IMR-90 (cell line): ENCODE measurements at regions not wholly inside any gene's neighbourhood (a gene's known extent, or its start where the extent isn't known, plus 50 kb on each side); places are given as distances from the start of the nearest gene placed in this dataset.

Experiments used
- ATAC-seq: fragments of 200-7000 bp; cut with Tn5 transposase; 2 replicates; pipeline ENCODE4 v1.9.1; 2020; ENCODE audit warnings: low read depth, mild to moderate bottlenecking, moderate library complexity
- BruUV-seq: library from RNA; stranded (reverse); fragments of 400-500 nt; replicated peaks from 2 replicates; lab custom pipeline; 2021; lab: Mats Ljungman, UMichigan
- CTCF ChIA-PET: fragments of 300-600 bp; formaldehyde crosslinking; extraction: SDS; loops from one replicate; lab custom pipeline; 2021; ENCODE audit warnings: antibody characterized with exemption; lab: Yijun Ruan, JAX
- POLR2A ChIA-PET: fragments of 300-600 bp; sonication (Branson Sonifier 250); formaldehyde crosslinking; loops from one replicate; lab custom pipeline; 2022; ENCODE audit warnings: antibody characterized with exemption; ENCODE audit not compliant: unreplicated experiment; lab: Charles Lee
- DNase-seq: peaks from one replicate; pipeline ENCODE4 v3.0.0; 2013
- H2AFZ ChIP-seq: replicated peaks from 2 replicates; pipeline ENCODE3; 2013; ENCODE audit warnings: low read length, mild to moderate bottlenecking; ENCODE audit not compliant: poor library complexity
- H2AK5ac ChIP-seq: 2 replicates; pipeline ENCODE4 v1.6.1; 2013; ENCODE audit warnings: low read depth, low read length, inconsistent platforms
- H2AK9ac ChIP-seq: replicated peaks from 2 replicates; pipeline ENCODE3; 2013; ENCODE audit warnings: mild to moderate bottlenecking, low read depth, low read length, moderate library complexity; ENCODE audit not compliant: poor library complexity
- H2BK120ac ChIP-seq: 2 replicates; pipeline ENCODE4 v1.6.1; 2013; ENCODE audit warnings: low read depth, low read length, inconsistent platforms
- H2BK15ac ChIP-seq: 3 replicates; pipeline ENCODE4 v1.6.1; 2013; ENCODE audit warnings: low read depth, low read length, inconsistent platforms
- H2BK20ac ChIP-seq: 2 replicates; pipeline ENCODE4 v1.6.1; 2013; ENCODE audit warnings: low read depth, mild to moderate bottlenecking, inconsistent platforms, low read length, moderate library complexity
- H2BK5ac ChIP-seq: 2 replicates; pipeline ENCODE4 v1.6.1; 2013; ENCODE audit warnings: mild to moderate bottlenecking, low read depth, low read length, inconsistent platforms; ENCODE audit not compliant: poor library complexity, severe bottlenecking
- H3K14ac ChIP-seq: replicated peaks from 2 replicates; pipeline ENCODE4 v1.6.1; 2013; ENCODE audit warnings: low read depth, low read length, inconsistent platforms
- H3K18ac ChIP-seq: 2 replicates; pipeline ENCODE4 v1.6.1; 2013; ENCODE audit warnings: low read depth, low read length, control low read depth
- H3K23ac ChIP-seq: 2 replicates; pipeline ENCODE4 v1.6.1; 2013; ENCODE audit warnings: low read depth, low read length, inconsistent platforms
- H3K27ac ChIP-seq: 2 replicates; pipeline ENCODE4 v1.5.1; 2013; ENCODE audit warnings: mild to moderate bottlenecking, control low read depth, low read length; ENCODE audit not compliant: insufficient read depth
- H3K27me3 ChIP-seq: 2 replicates; pipeline ENCODE4 v1.6.1; 2013; ENCODE audit warnings: low read length; ENCODE audit not compliant: control insufficient read depth, insufficient read depth
- H3K36me3 ChIP-seq: 2 replicates; pipeline ENCODE4 v1.6.1; 2013; ENCODE audit warnings: low read length, mixed read lengths; ENCODE audit not compliant: control insufficient read depth, insufficient read depth
- H3K4ac ChIP-seq: 2 replicates; pipeline ENCODE4 v1.6.1; 2013; ENCODE audit warnings: low read depth, low read length, inconsistent platforms
- H3K4me1 ChIP-seq: 2 replicates; pipeline ENCODE4 v1.6.1; 2013; ENCODE audit warnings: low read length, mixed read lengths; ENCODE audit not compliant: control insufficient read depth, insufficient read depth
- H3K4me2 ChIP-seq: 2 replicates; pipeline ENCODE4 v1.6.1; 2013; ENCODE audit warnings: low read depth, mild to moderate bottlenecking, control low read depth, low read length, moderate library complexity
- H3K4me3 ChIP-seq: 2 replicates; pipeline ENCODE4 v1.5.1; 2013; ENCODE audit warnings: low read depth, mild to moderate bottlenecking, control low read depth, low read length, moderate library complexity; ENCODE audit not compliant: insufficient read depth
- H3K56ac ChIP-seq: 2 replicates; pipeline ENCODE4 v1.6.1; 2013; ENCODE audit warnings: low read length, inconsistent platforms; ENCODE audit not compliant: insufficient read depth; ENCODE audit errors: extremely low read depth
- H3K79me1 ChIP-seq, 2 experiments: 2 replicates each; pipeline ENCODE4 v1.6.1; 2013; ENCODE audit warnings: low read length in 2 of 2, inconsistent platforms in 1 of 2, low read depth in 1 of 2
- H3K9ac ChIP-seq: 2 replicates; pipeline ENCODE4 v1.6.1; 2013; ENCODE audit warnings: low read depth, low read length, control low read depth
- H3K9me1 ChIP-seq: 2 replicates; pipeline ENCODE4 v1.6.1; 2013; ENCODE audit warnings: low read length, inconsistent platforms; ENCODE audit not compliant: insufficient read depth
- H3K9me3 ChIP-seq: 2 replicates; pipeline ENCODE4 v1.6.1; 2013; ENCODE audit warnings: low read length; ENCODE audit not compliant: control insufficient read depth, insufficient read depth
- H4K20me1 ChIP-seq: 2 replicates; pipeline ENCODE4 v1.6.1; 2013; ENCODE audit warnings: low read length, inconsistent platforms; ENCODE audit not compliant: insufficient read depth
- H4K5ac ChIP-seq: 2 replicates; pipeline ENCODE4 v1.6.1; 2013; ENCODE audit warnings: mild to moderate bottlenecking, low read depth, low read length, control low read depth
- H4K8ac ChIP-seq, 2 experiments: 2 replicates each; pipeline ENCODE4 v1.6.1; 2013; ENCODE audit warnings: low read depth in 2 of 2, low read length in 2 of 2, control low read depth in 1 of 2, inconsistent platforms in 1 of 2
- H4K91ac ChIP-seq: 2 replicates; pipeline ENCODE4 v1.6.1; 2013; ENCODE audit warnings: low read depth, low read length, inconsistent platforms; ENCODE audit not compliant: insufficient read depth
- BHLHE40 ChIP-seq: fragments of 150-350 bp; IDR thresholded peaks from 2 replicates; pipeline ENCODE4 v1.6.1; 2016; ENCODE audit warnings: mild to moderate bottlenecking, low read depth, low read length
- CEBPB ChIP-seq: IDR thresholded peaks from 2 replicates; pipeline ENCODE4 v1.6.1; 2012; ENCODE audit warnings: low read depth, low read length, improper control_type of control experiment
- CHD1 ChIP-seq: IDR thresholded peaks from 2 replicates; pipeline ENCODE4 v1.6.1; 2012; ENCODE audit warnings: low read depth, low read length, improper control_type of control experiment
- CTCF ChIP-seq: conservative IDR thresholded peaks from 2 replicates; pipeline ENCODE4 v1.5.1; 2012; ENCODE audit warnings: mild to moderate bottlenecking, low read depth, low read length, improper control_type of control experiment
- ELK1 ChIP-seq: fragments of 150-350 bp; IDR thresholded peaks from 2 replicates; pipeline ENCODE4 v1.6.1; 2016; ENCODE audit warnings: low read depth, mild to moderate bottlenecking, low read length, moderate library complexity, borderline replicate concordance
- FOS ChIP-seq: fragments of 150-350 bp; IDR thresholded peaks from 2 replicates; pipeline ENCODE4 v1.6.1; 2016; ENCODE audit warnings: low read depth, low read length
- MAFK ChIP-seq: IDR thresholded peaks from 2 replicates; pipeline ENCODE4 v1.6.1; 2012; ENCODE audit warnings: low read depth, low read length, improper control_type of control experiment
- MAZ ChIP-seq: IDR thresholded peaks from 2 replicates; pipeline ENCODE4 v1.6.1; 2012; ENCODE audit warnings: low read depth, mild to moderate bottlenecking, low read length, improper control_type of control experiment, moderate library complexity, borderline replicate concordance
- MXI1 ChIP-seq: IDR thresholded peaks from 2 replicates; pipeline ENCODE4 v1.6.1; 2012; ENCODE audit warnings: low read depth, mild to moderate bottlenecking, low read length, moderate library complexity, borderline replicate concordance
- NFE2L2 ChIP-seq: fragments of 150-350 bp; IDR thresholded peaks from 2 replicates; pipeline ENCODE4 v1.6.1; 2016; ENCODE audit warnings: low read depth, mild to moderate bottlenecking, low read length
- POLR2A ChIP-seq: IDR thresholded peaks from 2 replicates; pipeline ENCODE4 v1.6.1; 2012; ENCODE audit warnings: mild to moderate bottlenecking, low read depth, low read length
- RAD21 ChIP-seq: IDR thresholded peaks from 2 replicates; pipeline ENCODE4 v1.6.1; 2012; ENCODE audit warnings: low read length, improper control_type of control experiment
- RCOR1 ChIP-seq: IDR thresholded peaks from 2 replicates; pipeline ENCODE4 v1.6.1; 2012; ENCODE audit warnings: mild to moderate bottlenecking, low read length, improper control_type of control experiment; ENCODE audit not compliant: insufficient replicate concordance
- RFX5 ChIP-seq: IDR thresholded peaks from 2 replicates; pipeline ENCODE4 v1.8.0; 2012; ENCODE audit warnings: low read depth, mild to moderate bottlenecking, low read length, moderate library complexity
- SMC3 ChIP-seq: fragments of 150-350 bp; IDR thresholded peaks from 2 replicates; pipeline ENCODE4 v1.6.1; 2016; ENCODE audit warnings: low read depth, mild to moderate bottlenecking, antibody characterized with exemption, low read length, moderate library complexity
- USF2 ChIP-seq: fragments of 150-350 bp; IDR thresholded peaks from 2 replicates; pipeline ENCODE4 v1.6.1; 2017; ENCODE audit warnings: mild to moderate bottlenecking, antibody characterized with exemption, low read length, low read depth
- WGBS, 2 experiments: methylation state at CpG; one replicate each; pipeline versions ENCODE4 v1.1.5 to v1.1.7; 2013; ENCODE audit warnings: missing lambda C conversion rate in 2 of 2; ENCODE audit not compliant: insufficient read length in 1 of 2; ENCODE audit errors: extremely low coverage in 2 of 2; 5-methylcytosine and 5-hydroxymethylcytosine counted together
- dilution Hi-C: fragments of 300-500 bp; cut with HindIII; formaldehyde crosslinking; loops from one replicate; pipeline ENCODE4 v1.14.3; 2018; ENCODE audit warnings: low sequenced_read_pairs; ENCODE audit not compliant: unreplicated experiment
- in situ Hi-C: fragments of 300-500 bp; cut with MboI; formaldehyde crosslinking; loops from 3 replicates; pipeline ENCODE4 v1.14.3; 2019; ENCODE audit warnings: low sequenced_read_pairs, inconsistent platforms, mixed read lengths
- intact Hi-C: fragments of 100-400 bp; cut with micrococcal nuclease; formaldehyde crosslinking; loops from 2 replicates; pipeline ENCODE4 v1.10.0; 2022

GRCh38 chr21:22925032-22925431 is 1926.8 kb downstream of the NCAM2 start:
- ChIA-PET POLR2A (no interaction called here), CTCF (no interaction called here)
- no peaks in the 10 kb centered on the region for H3K36me3 ChIP-seq
- no peaks in the 10 kb centered on the region for H3K79me1 ChIP-seq
- H4K91ac ChIP-seq = no peak overlapping the region
- H2AK9ac ChIP-seq = no peak overlapping the region
- H4K5ac ChIP-seq = no peak overlapping the region
- H3K14ac ChIP-seq = no peak overlapping the region
- dilution Hi-C loops = no loop called here
- H2AFZ ChIP-seq = no peak overlapping the region
- H2BK20ac ChIP-seq = no peak overlapping the region
- no peak overlapping the region for H3K23ac ChIP-seq
- H3K4me2 ChIP-seq = no peak overlapping the region
- H2BK120ac ChIP-seq = no peak overlapping the region
- H2BK5ac ChIP-seq = no peak overlapping the region
- no TSS peak for BruUV-seq
- no peak overlapping the region for H3K18ac ChIP-seq
- no peak overlapping the region for H3K9ac ChIP-seq
- no peak overlapping the region for H4K8ac ChIP-seq
- no peak for ATAC-seq
- no peak overlapping the region for H3K4ac ChIP-seq
- no peak overlapping the region for H2AK5ac ChIP-seq
- no peak overlapping the region for H3K56ac ChIP-seq
- H3K9me1 ChIP-seq = no peaks in the 10 kb centered on the region
- in situ Hi-C loops = no loop called here
- H3K9me3 ChIP-seq = 0 out of 2 replicates have a peak, but pooled peaks cover 2% of the 10 kb centered on the region
- no peak overlapping the region for H2BK15ac ChIP-seq
- H3K27me3 ChIP-seq = no peaks in the 10 kb centered on the region
- intact Hi-C loops = no loop called here
- no peak for DNase-seq
- H3K4me3 ChIP-seq = no peak overlapping the region
- H4K20me1 ChIP-seq = no peaks in the 10 kb centered on the region
- no peak overlapping the region for H3K27ac ChIP-seq
- TF ChIP-seq ELK1 = no peak
- TF ChIP-seq NFE2L2 = no peak
- TF ChIP-seq RCOR1 = no peak
- no peak for TF ChIP-seq MXI1
- TF ChIP-seq FOS = no peak
- no peak for TF ChIP-seq RAD21
- no peak for TF ChIP-seq RFX5
- no peak for TF ChIP-seq BHLHE40
- TF ChIP-seq CTCF = no peak
- TF ChIP-seq SMC3 = no peak
- no peak for TF ChIP-seq CHD1
- no peak for TF ChIP-seq USF2
- no peak for TF ChIP-seq POLR2A
- TF ChIP-seq CEBPB = no peak
- TF ChIP-seq MAZ = no peak
- TF ChIP-seq MAFK = no peak
- H3K4me1 ChIP-seq = no peaks in the 10 kb centered on the region
- WGBS, 2 experiments = no CpG with 5 or more reads among the region's 1 CpG
